DND-41 (cell line): ENCODE measurements at regions not wholly inside any gene's neighbourhood (a gene's known extent, or its start where the extent isn't known, plus 50 kb on each side); places are given as distances from the start of the nearest gene placed in this dataset.

ENCODE experiments used
- ATAC-seq: fragments of 200-7000 bp; cut with Tn5 transposase; 3 replicates; pipeline ENCODE4 v1.9.1; 2021; ENCODE audit warnings: low read depth; ENCODE audit not compliant: insufficient read depth
- DNase-seq: peaks from one replicate; pipeline ENCODE4 v3.0.0-alpha.2; 2020
- H2AFZ ChIP-seq: 2 replicates; pipeline ENCODE4 v1.6.0; 2012; ENCODE audit warnings: low read depth, low read length
- H3K27ac ChIP-seq: 2 replicates; pipeline ENCODE4 v1.5.1; 2012; ENCODE audit warnings: low read length, inconsistent platforms
- H3K27me3 ChIP-seq: fragments of 200-600 bp; sonication (generic); 2 replicates; pipeline ENCODE4 v1.6.0; 2012; ENCODE audit warnings: low read length, mild to moderate bottlenecking, inconsistent platforms; ENCODE audit not compliant: insufficient read depth, poor library complexity
- H3K36me3 ChIP-seq: 2 replicates; pipeline ENCODE4 v1.5.1; 2012; ENCODE audit warnings: low read length, inconsistent platforms; ENCODE audit not compliant: insufficient read depth
- H3K4me1 ChIP-seq: 2 replicates; pipeline ENCODE4 v1.5.1; 2012; ENCODE audit warnings: mild to moderate bottlenecking, low read length; ENCODE audit not compliant: insufficient read depth
- H3K4me2 ChIP-seq: 2 replicates; pipeline ENCODE4 v1.6.0; 2012; ENCODE audit warnings: mild to moderate bottlenecking, moderate library complexity, low read length, inconsistent platforms; ENCODE audit not compliant: insufficient read depth
- H3K4me3 ChIP-seq, 2 experiments: fragments of 200-600 bp in 1 of 2; shearing (Covaris generic) in 1 of 2; 2 replicates each; pipeline ENCODE4 v1.5.1; 2012 to 2016; ENCODE audit warnings: inconsistent platforms in 2 of 2, low read length in 2 of 2, mild to moderate bottlenecking in 2 of 2, low read depth in 1 of 2, moderate library complexity in 1 of 2
- H3K79me2 ChIP-seq: 2 replicates; pipeline ENCODE4 v1.6.0; 2012; ENCODE audit warnings: low read length, inconsistent platforms; ENCODE audit not compliant: insufficient read depth
- H3K9ac ChIP-seq: 2 replicates; pipeline ENCODE4 v1.6.0; 2012; ENCODE audit warnings: low read depth, mild to moderate bottlenecking, inconsistent platforms, low read length, moderate library complexity
- H3K9me3 ChIP-seq: 2 replicates; pipeline ENCODE4 v1.5.1; 2012; ENCODE audit warnings: low read length, moderate library complexity, mild to moderate bottlenecking, inconsistent platforms; ENCODE audit not compliant: insufficient read depth, severe bottlenecking
- H4K20me1 ChIP-seq: 2 replicates; pipeline ENCODE4 v1.6.0; 2012; ENCODE audit warnings: low read length; ENCODE audit not compliant: insufficient read depth
- CTCF ChIP-seq: IDR thresholded peaks from 2 replicates; pipeline ENCODE4 v1.5.1; 2012; ENCODE audit warnings: borderline replicate concordance, low read length, moderate library complexity, mild to moderate bottlenecking; ENCODE audit not compliant: poor library complexity, severe bottlenecking; ENCODE audit errors: extremely low read depth
- EZH2 ChIP-seq: IDR thresholded peaks from 3 replicates; pipeline ENCODE4 v1.6.1; 2012; ENCODE audit warnings: borderline replicate concordance, low read depth, mild to moderate bottlenecking, moderate library complexity, low read length, inconsistent platforms; ENCODE audit not compliant: severe bottlenecking

GRCh38 chr10:124296813-124297788 lies 121.6 kb downstream of the OAT start:
- ATAC-seq, result no peak
- Histone ChIP-seq H3K79me2 (no peaks in the 10 kb centered on the region), H3K4me3 (no peak overlapping the region), H3K27me3 (no peaks in the 10 kb centered on the region), H4K20me1 (no peaks in the 10 kb centered on the region), H3K9me3 (peaks cover 14% of the 10 kb centered on the region), H3K36me3 (no peaks in the 10 kb centered on the region), H3K4me1 (no peaks in the 10 kb centered on the region), H3K9ac (no peak overlapping the region), H3K4me2 (no peak overlapping the region), H2AFZ (no peak overlapping the region), H3K27ac (no peak overlapping the region)
- TF ChIP-seq CTCF (no peak), EZH2 (no peak)
- no peak for DNase-seq

GRCh38 chr10:124296121-124296812 lies 122.5 kb downstream of the OAT start:
- H4K20me1 ChIP-seq, result no peaks in the 10 kb centered on the region
- H2AFZ ChIP-seq, result no peak overlapping the region
- ATAC-seq, result no peak
- H3K36me3 ChIP-seq, result no peaks in the 10 kb centered on the region
- TF ChIP-seq CTCF (no peak), EZH2 (no peak)
- H3K27me3 ChIP-seq, result no peaks in the 10 kb centered on the region
- H3K27ac ChIP-seq, result no peak overlapping the region
- H3K4me3 ChIP-seq, result no peak overlapping the region
- DNase-seq, result no peak
- H3K4me2 ChIP-seq, result no peak overlapping the region
- no peaks in the 10 kb centered on the region for H3K79me2 ChIP-seq
- H3K4me1 ChIP-seq, result no peaks in the 10 kb centered on the region
- no peak overlapping the region for H3K9ac ChIP-seq
- H3K9me3 ChIP-seq, result peaks cover 11% of the 10 kb centered on the region

GRCh38 chr10:124294811-124295770 lies 123.6 kb downstream of the OAT start:
- Histone ChIP-seq H4K20me1 (no peaks in the 10 kb centered on the region), H3K4me1 (no peaks in the 10 kb centered on the region), H3K4me3 (no peak overlapping the region), H3K27me3 (no peaks in the 10 kb centered on the region), H3K4me2 (no peak overlapping the region), H3K9ac (no peak overlapping the region), H2AFZ (no peak overlapping the region), H3K27ac (no peak overlapping the region), H3K36me3 (no peaks in the 10 kb centered on the region), H3K79me2 (no peaks in the 10 kb centered on the region), H3K9me3 (peaks cover 2% of the 10 kb centered on the region)
- DNase-seq (no peak), ATAC-seq (no peak)
- TF ChIP-seq EZH2 (no peak), CTCF (no peak)
